Ishikawa (cell line): ENCODE measurements at regions not wholly inside any gene's neighbourhood (a gene's known extent, or its start where the extent isn't known, plus 50 kb on each side); places are given as distances from the start of the nearest gene placed in this dataset.

Source experiments
- CEBPB ChIP-seq: IDR thresholded peaks from 2 replicates; pipeline ENCODE4 v1.6.1; 2012
- CREB1 ChIP-seq: IDR thresholded peaks from 2 replicates; pipeline ENCODE4 v1.6.1; 2012; ENCODE audit warnings: low read depth
- EGR1 ChIP-seq: IDR thresholded peaks from 2 replicates; pipeline ENCODE4 v1.6.1; 2012
- EP300 ChIP-seq: IDR thresholded peaks from 2 replicates; pipeline ENCODE4 v1.6.1; 2012; ENCODE audit warnings: borderline replicate concordance
- FOXM1 ChIP-seq: IDR thresholded peaks from 2 replicates; pipeline ENCODE4 v1.6.1; 2012; ENCODE audit warnings: low read depth, borderline replicate concordance
- NFIC ChIP-seq: IDR thresholded peaks from 2 replicates; pipeline ENCODE4 v1.6.1; 2012
- RAD21 ChIP-seq: IDR thresholded peaks from 2 replicates; pipeline ENCODE4 v1.6.1; 2012; ENCODE audit warnings: low read depth
- TAF1 ChIP-seq: IDR thresholded peaks from 2 replicates; pipeline ENCODE4 v1.6.1; 2012; ENCODE audit warnings: low read depth, mild to moderate bottlenecking
- TCF12 ChIP-seq: IDR thresholded peaks from 2 replicates; pipeline ENCODE4 v1.6.1; 2012; ENCODE audit warnings: low read depth
- TEAD4 ChIP-seq: IDR thresholded peaks from 2 replicates; pipeline ENCODE4 v1.6.1; 2012
- YY1 ChIP-seq: IDR thresholded peaks from 2 replicates; pipeline ENCODE4 v1.6.1; 2012; ENCODE audit warnings: low read depth
- ZBTB7A ChIP-seq: IDR thresholded peaks from 2 replicates; pipeline ENCODE4 v1.6.1; 2012; ENCODE audit warnings: low read depth
- TF ChIP-seq, protein P1 (sequence below): IDR thresholded peaks from 2 replicates; pipeline ENCODE4 v1.6.1; 2012
- TF ChIP-seq, protein P2 (sequence below): IDR thresholded peaks from 2 replicates; pipeline ENCODE4 v1.6.1; 2012
- TF ChIP-seq, protein P3 (sequence below): IDR thresholded peaks from 2 replicates; pipeline ENCODE4 v1.6.1; 2012; ENCODE audit warnings: low read depth, mild to moderate bottlenecking

DNA sequence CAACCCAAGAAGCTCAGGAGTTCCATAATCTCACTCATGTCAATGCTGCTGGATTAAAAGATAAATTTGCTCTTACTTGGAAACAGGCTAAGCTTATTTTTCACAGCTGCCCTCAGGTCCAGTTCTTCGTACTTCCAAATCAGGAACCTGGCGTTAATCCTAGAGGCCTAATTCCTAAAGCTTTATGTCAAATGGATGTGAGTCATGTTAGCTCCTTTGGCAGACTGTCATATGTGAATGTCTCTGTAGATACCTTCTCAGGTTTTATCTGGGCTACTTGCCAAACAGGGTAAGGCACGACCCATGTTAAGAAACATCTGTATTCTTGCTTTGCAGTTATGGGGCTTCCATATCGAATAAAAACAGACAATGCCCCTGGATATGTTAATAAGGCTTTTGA lies 504.6 kb downstream of the ALG10 start:
- TF ChIP-seq NFIC (peak; percentile 21; the same call in 1 of the 2 replicates), EP300 (no peak), CEBPB (no peak)

DNA sequence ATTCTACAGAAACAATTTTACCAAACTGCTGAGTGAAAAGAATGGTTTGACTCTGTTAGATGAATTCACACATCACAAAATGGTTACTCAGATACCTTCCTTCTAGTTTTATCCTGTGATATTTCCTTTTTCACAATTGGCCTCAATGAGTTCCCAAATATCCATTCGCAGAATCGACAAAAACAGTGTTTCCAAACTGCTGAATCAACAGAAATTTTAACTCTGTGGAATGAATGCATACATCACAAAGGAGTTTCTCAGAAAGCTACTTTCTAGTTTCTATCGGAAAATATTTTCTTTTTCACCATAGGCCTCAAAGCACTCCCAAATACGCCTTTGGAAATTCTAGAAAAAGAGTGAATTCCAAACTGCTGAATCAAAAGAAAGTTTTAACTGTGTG lies 525.0 kb downstream of the ALG10 start:
- TF ChIP-seq EP300: no peak
- TF ChIP-seq RAD21: no peak
- no peak for TF ChIP-seq NFIC
- no peak for TF ChIP-seq TAF1
- no peak for TF ChIP-seq CEBPB
- TF ChIP-seq EGR1: no peak
- no peak for TF ChIP-seq ZBTB7A

DNA sequence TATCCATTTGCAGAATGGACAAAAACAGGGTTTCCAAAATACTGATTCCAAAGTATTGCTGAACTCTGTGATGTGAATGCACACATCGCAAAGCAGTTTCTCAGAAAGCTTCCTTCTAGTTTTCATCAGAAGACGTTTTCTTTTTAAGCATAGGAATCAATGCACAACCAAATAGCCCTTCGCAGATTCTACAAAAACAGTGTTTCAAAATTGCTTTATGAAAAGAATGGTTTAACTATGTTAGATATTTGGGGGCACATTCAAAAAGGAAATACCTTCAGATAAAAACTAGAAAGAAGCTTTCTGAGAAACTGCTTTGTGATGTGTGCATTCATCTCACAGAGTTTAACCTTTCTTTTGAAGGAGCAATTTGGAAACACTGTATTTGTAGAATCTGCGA lies 569.7 kb downstream of the ALG10 start:
- TF ChIP-seq, protein P1, sequence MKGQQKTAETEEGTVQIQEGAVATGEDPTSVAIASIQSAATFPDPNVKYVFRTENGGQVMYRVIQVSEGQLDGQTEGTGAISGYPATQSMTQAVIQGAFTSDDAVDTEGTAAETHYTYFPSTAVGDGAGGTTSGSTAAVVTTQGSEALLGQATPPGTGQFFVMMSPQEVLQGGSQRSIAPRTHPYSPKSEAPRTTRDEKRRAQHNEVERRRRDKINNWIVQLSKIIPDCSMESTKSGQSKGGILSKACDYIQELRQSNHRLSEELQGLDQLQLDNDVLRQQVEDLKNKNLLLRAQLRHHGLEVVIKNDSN: no peak
- TF ChIP-seq ZBTB7A (no peak), TAF1 (no peak), EGR1 (no peak), YY1 (no peak), TCF12 (no peak), TEAD4 (no peak), EP300 (no peak), CREB1 (no peak), CEBPB (no peak), RAD21 (no peak), NFIC (no peak), FOXM1 (no peak)
- TF ChIP-seq, protein P2, sequence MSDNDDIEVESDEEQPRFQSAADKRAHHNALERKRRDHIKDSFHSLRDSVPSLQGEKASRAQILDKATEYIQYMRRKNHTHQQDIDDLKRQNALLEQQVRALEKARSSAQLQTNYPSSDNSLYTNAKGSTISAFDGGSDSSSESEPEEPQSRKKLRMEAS: no peak
- TF ChIP-seq, protein P3, sequence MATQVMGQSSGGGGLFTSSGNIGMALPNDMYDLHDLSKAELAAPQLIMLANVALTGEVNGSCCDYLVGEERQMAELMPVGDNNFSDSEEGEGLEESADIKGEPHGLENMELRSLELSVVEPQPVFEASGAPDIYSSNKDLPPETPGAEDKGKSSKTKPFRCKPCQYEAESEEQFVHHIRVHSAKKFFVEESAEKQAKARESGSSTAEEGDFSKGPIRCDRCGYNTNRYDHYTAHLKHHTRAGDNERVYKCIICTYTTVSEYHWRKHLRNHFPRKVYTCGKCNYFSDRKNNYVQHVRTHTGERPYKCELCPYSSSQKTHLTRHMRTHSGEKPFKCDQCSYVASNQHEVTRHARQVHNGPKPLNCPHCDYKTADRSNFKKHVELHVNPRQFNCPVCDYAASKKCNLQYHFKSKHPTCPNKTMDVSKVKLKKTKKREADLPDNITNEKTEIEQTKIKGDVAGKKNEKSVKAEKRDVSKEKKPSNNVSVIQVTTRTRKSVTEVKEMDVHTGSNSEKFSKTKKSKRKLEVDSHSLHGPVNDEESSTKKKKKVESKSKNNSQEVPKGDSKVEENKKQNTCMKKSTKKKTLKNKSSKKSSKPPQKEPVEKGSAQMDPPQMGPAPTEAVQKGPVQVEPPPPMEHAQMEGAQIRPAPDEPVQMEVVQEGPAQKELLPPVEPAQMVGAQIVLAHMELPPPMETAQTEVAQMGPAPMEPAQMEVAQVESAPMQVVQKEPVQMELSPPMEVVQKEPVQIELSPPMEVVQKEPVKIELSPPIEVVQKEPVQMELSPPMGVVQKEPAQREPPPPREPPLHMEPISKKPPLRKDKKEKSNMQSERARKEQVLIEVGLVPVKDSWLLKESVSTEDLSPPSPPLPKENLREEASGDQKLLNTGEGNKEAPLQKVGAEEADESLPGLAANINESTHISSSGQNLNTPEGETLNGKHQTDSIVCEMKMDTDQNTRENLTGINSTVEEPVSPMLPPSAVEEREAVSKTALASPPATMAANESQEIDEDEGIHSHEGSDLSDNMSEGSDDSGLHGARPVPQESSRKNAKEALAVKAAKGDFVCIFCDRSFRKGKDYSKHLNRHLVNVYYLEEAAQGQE: no peak

DNA sequence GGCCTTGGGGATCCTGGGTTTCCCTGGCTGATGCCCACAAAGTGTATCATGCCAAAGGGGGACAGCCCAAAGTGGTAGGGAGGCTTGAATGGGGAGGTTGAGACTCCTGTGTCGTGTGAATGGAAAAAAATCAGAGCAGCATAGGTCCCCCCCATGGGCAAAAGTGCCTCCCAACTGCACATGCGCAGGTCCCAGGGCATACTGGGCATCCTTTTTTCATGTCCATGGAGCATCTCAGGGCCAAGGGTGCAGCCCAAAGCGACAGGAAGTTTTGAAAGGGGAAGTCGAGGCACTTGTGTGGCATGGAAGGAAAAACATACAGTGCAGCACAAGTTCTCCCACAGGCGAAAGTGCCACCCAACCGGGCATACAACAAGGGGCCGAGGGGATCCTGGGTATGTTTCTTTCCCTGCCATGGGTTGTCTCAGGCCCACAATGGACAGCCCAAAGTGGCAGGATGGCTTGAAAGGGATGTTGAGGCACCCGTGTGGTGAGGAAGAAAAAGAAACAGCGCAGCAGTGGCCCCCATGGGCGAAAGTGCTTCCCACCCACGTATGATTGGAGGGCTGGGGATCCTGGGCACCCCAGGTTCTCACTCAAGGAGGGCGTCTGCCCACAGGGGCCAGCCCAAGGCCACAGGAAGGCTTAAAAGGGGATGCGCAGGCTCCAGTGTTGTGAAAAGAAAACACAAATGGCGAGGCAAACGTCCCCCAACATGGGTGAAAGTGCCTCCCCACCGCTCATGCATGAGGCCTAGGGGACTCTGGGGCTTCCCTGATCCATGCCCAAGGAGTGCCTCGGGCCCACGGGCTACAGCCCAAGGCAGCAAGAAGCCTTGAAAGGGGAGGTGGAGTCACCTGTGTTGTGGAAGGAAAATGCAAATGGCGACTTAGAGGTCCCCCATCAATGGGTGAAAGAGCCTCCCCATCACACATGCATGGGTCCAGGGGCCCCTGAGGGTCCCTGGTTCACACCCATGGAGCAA lies 573.7 kb downstream of the ALG10 start:
- TF ChIP-seq, protein P2: no peak
- TF ChIP-seq TEAD4 (no peak), TCF12 (no peak), EP300 (no peak), NFIC (no peak), EGR1 (no peak), RAD21 (no peak)

DNA sequence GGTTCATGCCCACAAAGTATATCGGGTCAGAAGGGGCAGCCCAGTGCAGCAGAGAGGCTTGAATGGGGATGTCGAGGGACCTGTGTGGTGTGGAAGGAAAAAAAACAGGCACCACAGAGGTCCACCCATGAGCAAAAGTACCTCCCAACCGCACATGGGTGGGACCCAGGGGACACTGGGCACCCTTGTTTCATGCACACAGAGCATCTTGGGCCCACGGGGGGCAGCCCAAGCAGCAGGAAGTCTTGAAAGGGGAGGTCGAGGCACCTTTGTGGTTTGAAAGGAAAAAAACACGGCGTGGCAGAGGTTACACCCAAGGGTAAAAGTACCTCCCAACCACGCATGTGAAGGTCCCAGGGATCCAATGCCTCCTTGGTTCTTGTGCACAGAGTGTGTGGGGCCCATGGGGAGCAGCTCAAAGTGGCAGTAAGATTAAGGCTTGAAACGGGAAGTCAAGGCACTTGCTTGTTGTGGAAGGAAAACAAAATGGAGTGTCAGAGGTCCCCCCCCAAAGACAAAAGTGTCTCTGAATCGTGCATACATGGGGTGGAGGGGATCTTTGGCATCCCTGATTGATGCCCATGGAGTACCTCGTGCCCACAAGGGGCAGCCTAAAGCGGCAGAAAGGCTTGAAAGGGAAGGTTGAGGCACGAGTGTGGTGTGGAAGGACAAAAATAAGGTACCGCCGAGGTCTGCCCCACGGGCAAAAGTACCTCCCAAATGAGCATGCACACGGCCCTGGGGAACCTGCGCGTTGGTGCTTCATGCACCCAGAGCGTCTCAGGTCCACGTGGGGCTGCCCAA lies 575.5 kb downstream of the ALG10 start:
- TF ChIP-seq EP300 (no peak), TAF1 (no peak), ZBTB7A (no peak), TCF12 (no peak)
- TF ChIP-seq, protein P2: no peak
- TF ChIP-seq, protein P3: no peak

DNA sequence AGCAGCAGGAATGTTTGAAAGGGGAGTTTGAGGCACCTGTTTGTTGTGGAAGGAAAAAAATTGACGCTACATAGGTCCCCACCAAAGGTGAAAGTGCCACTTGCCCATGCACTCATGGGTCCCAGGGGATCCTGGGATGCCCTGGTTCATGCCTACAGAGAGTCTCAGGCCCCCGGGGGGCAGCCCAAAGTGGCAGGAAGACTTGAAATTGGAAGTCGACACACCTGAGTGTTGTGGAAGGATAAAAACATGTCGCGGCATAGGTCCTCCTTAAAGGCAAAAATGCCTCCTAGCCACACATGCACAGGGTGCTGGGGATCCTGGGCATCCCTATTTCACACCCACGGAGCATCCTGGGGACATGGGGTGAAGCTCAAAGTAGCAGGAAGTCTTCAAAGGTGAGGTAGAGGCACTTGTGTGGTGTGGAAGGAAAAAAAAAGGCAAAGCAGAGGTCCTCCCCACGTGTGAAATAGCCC lies 576.1 kb downstream of the ALG10 start:
- no peak for TF ChIP-seq EP300
- TF ChIP-seq YY1: no peak
- TF ChIP-seq CREB1: no peak
- TF ChIP-seq, protein P3: no peak
- TF ChIP-seq TAF1: no peak
- TF ChIP-seq CEBPB: no peak
- TF ChIP-seq RAD21: no peak
- TF ChIP-seq FOXM1: no peak
- no peak for TF ChIP-seq NFIC
- no peak for TF ChIP-seq TEAD4
- TF ChIP-seq, protein P1: no peak
- TF ChIP-seq ZBTB7A: no peak
- TF ChIP-seq TCF12: no peak
- TF ChIP-seq, protein P2: no peak
- TF ChIP-seq EGR1: no peak
